ENCODE measurements at regions not wholly inside any gene's neighbourhood (a gene's known extent, or its start where the extent isn't known, plus 50 kb on each side); places are given as distances from the start of the nearest gene placed in this dataset.

DNA sequence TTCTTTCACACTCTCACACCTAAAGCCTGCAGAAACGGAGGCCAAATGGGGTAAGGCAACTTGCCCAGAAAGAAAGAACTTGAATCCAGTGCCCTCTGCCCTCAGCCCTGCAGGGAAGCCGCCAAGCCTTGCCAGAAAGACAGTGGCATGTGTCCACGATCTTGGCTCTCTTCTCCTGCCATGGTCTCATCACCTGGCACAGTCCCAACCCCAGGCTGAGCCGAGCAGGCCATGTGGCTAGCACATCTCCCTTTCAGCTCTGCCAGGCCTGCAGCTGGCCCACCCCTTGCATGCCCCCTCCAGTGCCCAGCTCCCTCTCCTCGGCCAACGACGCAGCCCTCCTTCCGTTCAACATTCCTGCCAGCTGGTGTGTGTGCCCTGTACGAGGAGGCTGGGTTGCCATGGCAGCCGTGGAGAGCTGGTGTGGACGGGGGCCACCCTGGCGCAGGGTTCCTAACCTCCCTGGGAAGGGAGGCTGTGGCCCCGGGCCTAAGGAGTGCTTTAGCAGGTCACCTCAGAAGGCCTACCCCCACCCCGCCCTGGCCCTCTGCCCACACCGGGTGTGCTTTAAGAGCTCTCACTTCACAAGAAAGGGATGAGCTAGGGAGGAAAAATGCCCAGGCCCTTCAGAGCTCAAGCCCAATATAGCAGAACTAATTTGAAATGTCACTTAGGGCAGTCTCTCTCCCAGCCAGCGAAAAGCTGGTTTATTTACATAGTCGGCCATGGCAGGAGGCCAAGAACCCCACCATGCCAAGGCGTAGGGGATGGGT, 73.0 kb upstream of the PJA1 start:
- DNase-seq (ENCODE audit: low read depth): no peak
- TF ChIP-seq, protein P1, sequence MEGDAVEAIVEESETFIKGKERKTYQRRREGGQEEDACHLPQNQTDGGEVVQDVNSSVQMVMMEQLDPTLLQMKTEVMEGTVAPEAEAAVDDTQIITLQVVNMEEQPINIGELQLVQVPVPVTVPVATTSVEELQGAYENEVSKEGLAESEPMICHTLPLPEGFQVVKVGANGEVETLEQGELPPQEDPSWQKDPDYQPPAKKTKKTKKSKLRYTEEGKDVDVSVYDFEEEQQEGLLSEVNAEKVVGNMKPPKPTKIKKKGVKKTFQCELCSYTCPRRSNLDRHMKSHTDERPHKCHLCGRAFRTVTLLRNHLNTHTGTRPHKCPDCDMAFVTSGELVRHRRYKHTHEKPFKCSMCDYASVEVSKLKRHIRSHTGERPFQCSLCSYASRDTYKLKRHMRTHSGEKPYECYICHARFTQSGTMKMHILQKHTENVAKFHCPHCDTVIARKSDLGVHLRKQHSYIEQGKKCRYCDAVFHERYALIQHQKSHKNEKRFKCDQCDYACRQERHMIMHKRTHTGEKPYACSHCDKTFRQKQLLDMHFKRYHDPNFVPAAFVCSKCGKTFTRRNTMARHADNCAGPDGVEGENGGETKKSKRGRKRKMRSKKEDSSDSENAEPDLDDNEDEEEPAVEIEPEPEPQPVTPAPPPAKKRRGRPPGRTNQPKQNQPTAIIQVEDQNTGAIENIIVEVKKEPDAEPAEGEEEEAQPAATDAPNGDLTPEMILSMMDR (IDR thresholded peaks at IDR 0.05; ENCODE audit: insufficient read depth, low read depth, low read length, missing control alignments): no peak
- H3K4me3 ChIP-seq (ENCODE audit: low read depth, low read length): no peak overlapping the region

DNA sequence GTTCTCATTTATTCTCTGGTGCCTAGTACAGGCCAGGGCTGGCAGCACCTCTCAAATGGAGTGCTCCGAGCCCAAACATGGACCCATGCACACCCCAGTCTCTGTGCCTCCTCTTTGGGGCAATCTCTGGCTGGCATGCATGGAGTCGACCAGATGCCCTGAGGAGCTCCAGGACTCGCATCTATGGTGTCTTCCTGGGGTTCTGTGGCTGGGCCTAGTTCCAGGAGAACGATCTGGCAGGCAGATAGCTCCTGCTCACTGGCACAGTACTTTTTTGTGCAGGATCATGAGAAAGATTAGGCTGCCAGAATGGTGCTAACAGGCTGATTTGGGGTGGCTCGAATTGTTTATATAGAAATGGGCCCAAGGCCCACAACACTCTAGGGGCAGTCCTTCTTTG, 72.0 kb upstream of the PJA1 start:
- DNase-seq (ENCODE audit: low read depth): no peak
- no peak overlapping the region for H3K4me3 ChIP-seq (ENCODE audit: low read depth, low read length)
- TF ChIP-seq, protein P1 (IDR thresholded peaks at IDR 0.05; ENCODE audit: insufficient read depth, low read depth, low read length, missing control alignments): no peak

DNA sequence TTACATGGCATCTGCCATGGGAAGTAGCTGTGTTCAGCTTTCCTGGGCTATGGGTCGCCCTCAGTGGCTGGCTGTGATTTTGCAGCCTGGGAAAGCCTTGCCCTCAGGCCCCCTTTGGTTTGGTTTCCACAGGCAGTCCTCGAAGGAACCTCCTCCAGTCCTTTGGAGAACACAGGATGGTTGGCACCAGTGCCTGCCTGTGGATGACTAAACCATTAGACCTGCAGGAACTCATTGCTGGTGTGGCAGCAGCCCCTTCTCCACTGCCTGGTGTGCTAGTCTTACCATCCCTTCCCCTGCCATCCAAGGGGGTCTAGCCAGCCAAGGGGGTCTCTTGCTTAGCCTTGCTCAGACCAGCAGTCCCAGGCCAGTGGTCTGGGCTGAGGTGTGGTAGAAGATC, 71.4 kb upstream of the PJA1 start:
- no peak for DNase-seq (ENCODE audit: low read depth)
- TF ChIP-seq, protein P1 (IDR thresholded peaks at IDR 0.05; ENCODE audit: insufficient read depth, low read depth, low read length, missing control alignments): no peak
- H3K4me3 ChIP-seq (ENCODE audit: low read depth, low read length): no peak overlapping the region

DNA sequence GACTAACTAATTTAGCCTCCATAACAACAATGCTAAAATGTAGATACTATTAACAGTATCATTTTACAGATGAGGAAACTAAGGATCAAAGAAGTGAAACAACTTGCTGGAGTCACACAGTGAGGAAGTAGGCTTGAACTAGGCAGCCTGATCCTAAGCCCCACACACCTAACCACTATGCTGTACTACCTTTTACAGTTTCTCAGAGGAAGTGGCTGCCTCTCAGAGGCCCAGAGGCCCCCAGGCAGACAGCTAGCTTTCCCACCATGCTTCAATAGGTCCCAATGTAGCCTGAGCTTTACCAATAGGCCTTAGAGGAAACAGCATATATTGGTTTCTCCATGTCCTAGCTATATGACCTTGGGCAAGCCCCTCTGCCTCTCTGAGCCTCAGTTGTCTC, 69.4 kb upstream of the PJA1 start:
- TF ChIP-seq, protein P1 (IDR thresholded peaks at IDR 0.05; ENCODE audit: insufficient read depth, low read depth, low read length, missing control alignments): no peak
- DNase-seq (ENCODE audit: low read depth): peak; percentile 8
- H3K4me3 ChIP-seq (ENCODE audit: low read depth, low read length): no peak overlapping the region

DNA sequence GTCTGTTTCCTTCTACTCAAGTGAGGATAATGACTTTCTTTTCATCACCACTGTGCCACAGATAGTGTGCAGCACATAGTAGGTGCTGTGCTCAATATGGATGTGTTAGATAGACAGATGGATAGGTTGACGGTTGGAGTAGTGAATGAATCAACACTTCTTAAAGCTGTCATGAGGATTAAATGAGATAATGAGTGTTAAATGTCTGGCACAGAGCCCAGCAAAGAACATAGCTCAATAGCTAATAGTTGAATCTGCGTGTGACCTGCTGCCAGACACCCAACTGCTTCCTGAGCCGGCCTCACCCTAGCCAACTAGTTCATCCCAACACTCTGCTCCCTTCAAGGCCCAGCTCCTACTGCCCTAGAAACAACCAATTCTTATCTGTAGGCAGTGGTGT, 67.7 kb upstream of the PJA1 start:
- no peak for DNase-seq (ENCODE audit: low read depth)
- TF ChIP-seq, protein P1 (IDR thresholded peaks at IDR 0.05; ENCODE audit: insufficient read depth, low read depth, low read length, missing control alignments): no peak
- H3K4me3 ChIP-seq (ENCODE audit: low read depth, low read length): no peak overlapping the region

DNA sequence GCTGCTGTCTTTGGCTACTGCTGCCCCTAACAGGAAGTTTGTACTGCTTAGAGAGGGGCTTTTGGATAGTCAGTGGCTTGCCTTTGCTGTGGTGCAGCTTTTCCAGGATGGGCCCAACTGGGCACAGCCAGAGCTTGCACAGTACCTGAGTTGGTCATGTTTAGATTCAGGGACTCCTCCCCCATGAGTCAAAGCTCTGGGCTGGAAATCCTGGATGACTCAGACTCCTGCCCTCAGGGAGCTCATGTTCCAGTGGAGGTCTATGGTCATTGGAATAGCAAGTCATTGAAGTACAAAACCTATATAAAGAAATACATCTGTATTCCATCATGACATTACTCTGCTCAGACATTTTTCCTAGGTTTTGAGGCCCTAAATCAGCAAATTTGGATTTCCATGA, 66.7 kb upstream of the PJA1 start:
- TF ChIP-seq, protein P1 (IDR thresholded peaks at IDR 0.05; ENCODE audit: insufficient read depth, low read depth, low read length, missing control alignments): no peak
- no peak for DNase-seq (ENCODE audit: low read depth)
- no peak overlapping the region for H3K4me3 ChIP-seq (ENCODE audit: low read depth, low read length)

DNA sequence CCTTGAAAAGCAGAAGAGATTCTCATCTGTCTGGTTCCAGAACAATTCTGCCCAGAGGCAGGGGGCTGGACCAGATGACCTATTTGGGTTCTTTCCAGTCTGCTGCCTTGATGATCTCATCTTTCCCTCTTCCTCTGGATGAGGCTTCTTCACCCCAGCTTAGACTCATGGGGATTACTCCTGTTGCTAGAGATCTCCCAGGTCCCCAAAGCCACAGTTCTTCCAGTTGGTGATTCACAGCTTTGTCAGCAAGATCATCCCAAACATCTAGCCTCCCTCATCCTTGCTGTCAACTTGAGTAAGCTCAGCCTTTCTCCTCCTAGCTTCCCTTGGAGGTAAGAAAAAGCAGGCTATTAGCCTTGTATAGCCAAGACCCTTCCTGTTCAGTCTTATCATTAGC, 64.2 kb upstream of the PJA1 start:
- TF ChIP-seq, protein P1 (IDR thresholded peaks at IDR 0.05; ENCODE audit: insufficient read depth, low read depth, low read length, missing control alignments): no peak
- DNase-seq (ENCODE audit: low read depth): no peak
- H3K4me3 ChIP-seq (ENCODE audit: low read depth, low read length): no peak overlapping the region

Measured in GM12865 (cell line).